ENCODE measurements at regions not wholly inside any gene's neighbourhood (a gene's known extent, or its start where the extent isn't known, plus 50 kb on each side); places are given as distances from the start of the nearest gene placed in this dataset.

- Histone ChIP-seq H3K4me2 (ENCODE audit: low read length) (no peak overlapping the region), H3K4me1 (ENCODE audit: insufficient read depth, low read length) (no peaks in the 10 kb centered on the region), H3K79me2 (ENCODE audit: insufficient read depth, low read length) (no peaks in the 10 kb centered on the region), H3K27ac (ENCODE audit: low read depth, low read length) (no peak overlapping the region), H3K9ac (ENCODE audit: low read length) (no peak overlapping the region), H3K36me3 (ENCODE audit: insufficient read depth, low read length) (no peaks in the 10 kb centered on the region), H3K9me3 (ENCODE audit: insufficient read depth, low read depth, low read length) (peaks cover 5% of the 10 kb centered on the region), H2AFZ (ENCODE audit: low read depth, low read length) (no peak overlapping the region), H3K4me3 (ENCODE audit: insufficient read depth, low read depth, low read length) (no peak overlapping the region), H3K27me3 (ENCODE audit: insufficient read depth, low read length) (no peaks in the 10 kb centered on the region), H4K20me1 (ENCODE audit: insufficient read depth, low read length) (no peaks in the 10 kb centered on the region)
- Mint-ChIP-seq H3K36me3 (ENCODE audit: low read depth, unreplicated experiment) (no peaks in the 10 kb centered on the region), H3K27me3 (ENCODE audit: low read depth, unreplicated experiment) (no peaks in the 10 kb centered on the region), H3K4me3 (ENCODE audit: unreplicated experiment) (no peak overlapping the region), H3K27ac (ENCODE audit: unreplicated experiment) (no peak overlapping the region), H3K4me1 (ENCODE audit: low read depth, unreplicated experiment) (peaks cover under 1% of the 10 kb centered on the region), H3K9me3 (ENCODE audit: unreplicated experiment) (peaks cover 8% of the 10 kb centered on the region)
- TF ChIP-seq, protein P1, sequence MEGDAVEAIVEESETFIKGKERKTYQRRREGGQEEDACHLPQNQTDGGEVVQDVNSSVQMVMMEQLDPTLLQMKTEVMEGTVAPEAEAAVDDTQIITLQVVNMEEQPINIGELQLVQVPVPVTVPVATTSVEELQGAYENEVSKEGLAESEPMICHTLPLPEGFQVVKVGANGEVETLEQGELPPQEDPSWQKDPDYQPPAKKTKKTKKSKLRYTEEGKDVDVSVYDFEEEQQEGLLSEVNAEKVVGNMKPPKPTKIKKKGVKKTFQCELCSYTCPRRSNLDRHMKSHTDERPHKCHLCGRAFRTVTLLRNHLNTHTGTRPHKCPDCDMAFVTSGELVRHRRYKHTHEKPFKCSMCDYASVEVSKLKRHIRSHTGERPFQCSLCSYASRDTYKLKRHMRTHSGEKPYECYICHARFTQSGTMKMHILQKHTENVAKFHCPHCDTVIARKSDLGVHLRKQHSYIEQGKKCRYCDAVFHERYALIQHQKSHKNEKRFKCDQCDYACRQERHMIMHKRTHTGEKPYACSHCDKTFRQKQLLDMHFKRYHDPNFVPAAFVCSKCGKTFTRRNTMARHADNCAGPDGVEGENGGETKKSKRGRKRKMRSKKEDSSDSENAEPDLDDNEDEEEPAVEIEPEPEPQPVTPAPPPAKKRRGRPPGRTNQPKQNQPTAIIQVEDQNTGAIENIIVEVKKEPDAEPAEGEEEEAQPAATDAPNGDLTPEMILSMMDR (IDR thresholded peaks at IDR 0.05; ENCODE audit: insufficient read depth, low read depth, low read length): no peak
- no peak for TF ChIP-seq EZH2 (IDR thresholded peaks at IDR 0.05; ENCODE audit: insufficient read depth, low read length)
- DNase-seq (ENCODE audit: low read depth) (no peak), FAIRE-seq (no peak)
Observed at GRCh38 chr7:52708846-52709245, 326.6 kb upstream of the POM121L12 start.

GRCh38 chr7:52705768-52706167, 329.7 kb upstream of the POM121L12 start:
- H3K27ac Mint-ChIP-seq (ENCODE audit: unreplicated experiment): no peak overlapping the region
- Histone ChIP-seq H3K4me3 (ENCODE audit: insufficient read depth, low read depth, low read length) (no peak overlapping the region), H3K4me1 (ENCODE audit: insufficient read depth, low read length) (no peaks in the 10 kb centered on the region), H3K27ac (ENCODE audit: low read depth, low read length) (no peak overlapping the region), H2AFZ (ENCODE audit: low read depth, low read length) (no peak overlapping the region), H3K27me3 (ENCODE audit: insufficient read depth, low read length) (no peaks in the 10 kb centered on the region), H3K9ac (ENCODE audit: low read length) (no peak overlapping the region), H4K20me1 (ENCODE audit: insufficient read depth, low read length) (no peaks in the 10 kb centered on the region), H3K79me2 (ENCODE audit: insufficient read depth, low read length) (no peaks in the 10 kb centered on the region), H3K9me3 (ENCODE audit: insufficient read depth, low read depth, low read length) (peaks cover 5% of the 10 kb centered on the region), H3K36me3 (ENCODE audit: insufficient read depth, low read length) (no peaks in the 10 kb centered on the region), H3K4me2 (ENCODE audit: low read length) (no peak overlapping the region)
- no peaks in the 10 kb centered on the region for H3K36me3 Mint-ChIP-seq (ENCODE audit: low read depth, unreplicated experiment)
- DNase-seq (ENCODE audit: low read depth) (no peak), FAIRE-seq (no peak)
- peaks cover 3% of the 10 kb centered on the region for H3K9me3 Mint-ChIP-seq (ENCODE audit: unreplicated experiment)
- no peaks in the 10 kb centered on the region for H3K27me3 Mint-ChIP-seq (ENCODE audit: low read depth, unreplicated experiment)
- no peaks in the 10 kb centered on the region for H3K4me1 Mint-ChIP-seq (ENCODE audit: low read depth, unreplicated experiment)
- no peak for TF ChIP-seq EZH2 (IDR thresholded peaks at IDR 0.05; ENCODE audit: insufficient read depth, low read length)
- TF ChIP-seq, protein P1 (IDR thresholded peaks at IDR 0.05; ENCODE audit: insufficient read depth, low read depth, low read length): no peak
- H3K4me3 Mint-ChIP-seq (ENCODE audit: unreplicated experiment): no peak overlapping the region

DNA sequence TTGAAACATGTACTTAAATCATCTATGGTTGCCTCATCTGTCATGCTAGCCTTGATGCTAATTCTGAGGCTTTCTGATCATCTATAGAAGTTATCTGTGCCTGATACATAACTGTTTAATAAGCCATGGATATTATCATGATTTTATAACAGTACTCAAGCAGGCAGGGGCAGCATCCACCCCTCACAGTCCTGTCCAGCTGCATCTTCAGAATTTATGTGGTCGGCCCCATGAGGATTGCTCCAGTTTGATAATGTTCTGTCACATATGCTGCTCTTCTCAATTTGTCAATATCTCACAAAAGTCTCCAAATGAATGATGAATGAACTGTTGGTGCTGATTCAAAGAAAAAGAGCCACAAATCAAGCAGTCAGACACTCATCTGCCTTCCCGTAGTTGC, 335.1 kb upstream of the POM121L12 start:
- no peak for TF ChIP-seq EZH2 (IDR thresholded peaks at IDR 0.05; ENCODE audit: insufficient read depth, low read length)
- TF ChIP-seq, protein P1 (IDR thresholded peaks at IDR 0.05; ENCODE audit: insufficient read depth, low read depth, low read length): no peak
- H4K20me1 ChIP-seq (ENCODE audit: insufficient read depth, low read length): no peaks in the 10 kb centered on the region
- peaks cover 2% of the 10 kb centered on the region for H3K9me3 ChIP-seq (ENCODE audit: insufficient read depth, low read depth, low read length)
- no peak overlapping the region for H3K4me2 ChIP-seq (ENCODE audit: low read length)
- DNase-seq (ENCODE audit: low read depth) (no peak), FAIRE-seq (no peak)
- H3K36me3 Mint-ChIP-seq (ENCODE audit: low read depth, unreplicated experiment): no peaks in the 10 kb centered on the region
- no peaks in the 10 kb centered on the region for H3K4me1 ChIP-seq (ENCODE audit: insufficient read depth, low read length)
- no peaks in the 10 kb centered on the region for H3K27me3 Mint-ChIP-seq (ENCODE audit: low read depth, unreplicated experiment)
- no peak overlapping the region for H3K4me3 ChIP-seq (ENCODE audit: insufficient read depth, low read depth, low read length)
- no peaks in the 10 kb centered on the region for H3K9me3 Mint-ChIP-seq (ENCODE audit: unreplicated experiment)
- no peak overlapping the region for H2AFZ ChIP-seq (ENCODE audit: low read depth, low read length)
- H3K4me1 Mint-ChIP-seq (ENCODE audit: low read depth, unreplicated experiment): no peaks in the 10 kb centered on the region
- no peak overlapping the region for H3K27ac Mint-ChIP-seq (ENCODE audit: unreplicated experiment)
- no peaks in the 10 kb centered on the region for H3K36me3 ChIP-seq (ENCODE audit: insufficient read depth, low read length)
- H3K4me3 Mint-ChIP-seq (ENCODE audit: unreplicated experiment): no peak overlapping the region
- H3K9ac ChIP-seq (ENCODE audit: low read length): no peak overlapping the region
- H3K27ac ChIP-seq (ENCODE audit: low read depth, low read length): no peak overlapping the region
- no peaks in the 10 kb centered on the region for H3K79me2 ChIP-seq (ENCODE audit: insufficient read depth, low read length)
- H3K27me3 ChIP-seq (ENCODE audit: insufficient read depth, low read length): no peaks in the 10 kb centered on the region

Data from astrocyte (in vitro differentiated cells and primary cell).